H9 (cell line): ENCODE measurements at regions not wholly inside any gene's neighbourhood (a gene's known extent, or its start where the extent isn't known, plus 50 kb on each side); places are given as distances from the start of the nearest gene placed in this dataset.

ENCODE experiments used
- DNase-seq: peaks from one replicate; pipeline ENCODE4 v3.0.0-alpha.2; 2017
- H2AFZ ChIP-seq: one replicate; pipeline ENCODE4 v1.6.1; 2013; ENCODE audit warnings: mild to moderate bottlenecking, low read length, control low read depth, moderate library complexity
- H2AK5ac ChIP-seq: 2 replicates; pipeline ENCODE4 v1.6.1; 2013; ENCODE audit warnings: low read length, control low read depth, mixed read lengths; ENCODE audit not compliant: insufficient read length
- H2BK120ac ChIP-seq: one replicate; pipeline ENCODE4 v1.6.1; 2013; ENCODE audit warnings: low read depth, mild to moderate bottlenecking, low read length, control low read depth, inconsistent platforms; ENCODE audit not compliant: poor library complexity, severe bottlenecking
- H2BK12ac ChIP-seq: 2 replicates; pipeline ENCODE4 v1.6.1; 2013; ENCODE audit warnings: low read length, control low read depth, mixed read lengths, low read depth; ENCODE audit not compliant: insufficient read length
- H2BK15ac ChIP-seq: 2 replicates; pipeline ENCODE4 v1.6.1; 2013; ENCODE audit warnings: low read depth, low read length, control low read depth
- H2BK20ac ChIP-seq: one replicate; pipeline ENCODE4 v1.6.1; 2013; ENCODE audit warnings: low read depth, mild to moderate bottlenecking, low read length, control low read depth, inconsistent platforms; ENCODE audit not compliant: poor library complexity, severe bottlenecking
- H2BK5ac ChIP-seq: 2 replicates; pipeline ENCODE4 v1.6.1; 2013; ENCODE audit warnings: low read length, control low read depth, mixed read lengths; ENCODE audit not compliant: insufficient read length
- H3K14ac ChIP-seq: 2 replicates; pipeline ENCODE4 v1.6.1; 2013; ENCODE audit warnings: low read length, control low read depth; ENCODE audit not compliant: insufficient read depth
- H3K18ac ChIP-seq: 2 replicates; pipeline ENCODE4 v1.6.1; 2013; ENCODE audit warnings: low read depth, mild to moderate bottlenecking, mixed read lengths, low read length, control low read depth; ENCODE audit not compliant: insufficient read length
- H3K23ac ChIP-seq: 2 replicates; pipeline ENCODE4 v1.6.1; 2013; ENCODE audit warnings: low read length, control low read depth, mixed read lengths, low read depth; ENCODE audit not compliant: insufficient read length
- H3K23me2 ChIP-seq: 2 replicates; pipeline ENCODE4 v1.6.1; 2013; ENCODE audit warnings: low read depth, mild to moderate bottlenecking, mixed read lengths, low read length, control low read depth; ENCODE audit not compliant: insufficient read length, poor library complexity, severe bottlenecking
- H3K27ac ChIP-seq: 2 replicates; pipeline ENCODE4 v1.5.1; 2013; ENCODE audit warnings: low read length, control low read depth, mixed read lengths, low read depth; ENCODE audit not compliant: insufficient read length
- H3K27me3 ChIP-seq: 2 replicates; pipeline ENCODE4 v1.6.1; 2013; ENCODE audit warnings: low read length, control low read depth, inconsistent platforms; ENCODE audit not compliant: insufficient read depth
- H3K4ac ChIP-seq: 2 replicates; pipeline ENCODE4 v1.6.1; 2013; ENCODE audit warnings: low read depth, mild to moderate bottlenecking, control low read depth, inconsistent platforms, low read length, moderate library complexity
- H3K4me1 ChIP-seq: 2 replicates; pipeline ENCODE4 v1.6.1; 2013; ENCODE audit warnings: low read length, control low read depth, inconsistent platforms; ENCODE audit not compliant: insufficient read depth
- H3K4me2 ChIP-seq: 2 replicates; pipeline ENCODE4 v1.6.1; 2013; ENCODE audit warnings: low read length, control low read depth, mixed read lengths; ENCODE audit not compliant: insufficient read length, insufficient read depth
- H3K56ac ChIP-seq: 2 replicates; pipeline ENCODE4 v1.6.1; 2013; ENCODE audit warnings: low read depth, mild to moderate bottlenecking, mixed read lengths, low read length, control low read depth; ENCODE audit not compliant: insufficient read length
- H3K79me1 ChIP-seq: 2 replicates; pipeline ENCODE4 v1.6.1; 2013; ENCODE audit warnings: low read depth, mild to moderate bottlenecking, moderate library complexity, low read length, control low read depth, inconsistent platforms; ENCODE audit not compliant: insufficient read depth, poor library complexity, severe bottlenecking
- H3K79me2 ChIP-seq: 2 replicates; pipeline ENCODE4 v1.6.1; 2013; ENCODE audit warnings: low read length, control low read depth, inconsistent platforms; ENCODE audit not compliant: insufficient read depth
- H3K9ac ChIP-seq: 2 replicates; pipeline ENCODE4 v1.6.1; 2013; ENCODE audit warnings: low read length, control low read depth, mixed read lengths; ENCODE audit not compliant: insufficient read length; ENCODE audit errors: extremely low read depth
- H3K9me3 ChIP-seq: one replicate; pipeline ENCODE4 v1.6.1; 2013; ENCODE audit warnings: low read depth, low read length, inconsistent platforms; ENCODE audit not compliant: control insufficient read depth
- H3T11ph ChIP-seq: one replicate; pipeline ENCODE4 v1.6.1; 2013; ENCODE audit warnings: mild to moderate bottlenecking, low read length, control low read depth, inconsistent platforms
- H4K20me1 ChIP-seq: one replicate; pipeline ENCODE4 v1.6.1; 2013; ENCODE audit not compliant: control insufficient read depth, insufficient read length, insufficient read depth
- H4K5ac ChIP-seq: 2 replicates; pipeline ENCODE4 v1.6.1; 2013; ENCODE audit warnings: low read depth, mild to moderate bottlenecking, mixed read lengths, low read length, control low read depth; ENCODE audit not compliant: insufficient read length
- H4K8ac ChIP-seq: replicated peaks from 2 replicates; pipeline ENCODE4 v1.6.1; 2013; ENCODE audit warnings: low read length, control low read depth, mixed read lengths, low read depth; ENCODE audit not compliant: insufficient read length
- H4K91ac ChIP-seq: 2 replicates; pipeline ENCODE4 v1.6.1; 2013; ENCODE audit warnings: low read depth, mild to moderate bottlenecking, moderate library complexity, mixed read lengths, low read length, control low read depth; ENCODE audit not compliant: insufficient read length
- H3K27ac Mint-ChIP-seq, 3 experiments: 2 replicates in 2 of 3; 3 replicates in 1 of 3; pipeline ENCODE4 v1.8.0; 2020 to 2021; ENCODE audit warnings: mixed read lengths in 3 of 3, mild to moderate bottlenecking in 1 of 3, moderate library complexity in 1 of 3
- H3K27me3 Mint-ChIP-seq: 2 replicates; pipeline ENCODE4 v1.8.0; 2021; ENCODE audit warnings: low read depth, mild to moderate bottlenecking, moderate library complexity, mixed read lengths
- H3K36me3 Mint-ChIP-seq, 3 experiments: 2 replicates in 2 of 3; 3 replicates in 1 of 3; pipeline ENCODE4 v1.8.0; 2020 to 2021; ENCODE audit warnings: low read depth in 3 of 3, mixed read lengths in 3 of 3; ENCODE audit not compliant: insufficient read depth in 1 of 3
- H3K4me1 Mint-ChIP-seq, 2 experiments: 2 replicates each; pipeline ENCODE4 v1.8.0; 2020; ENCODE audit warnings: mixed read lengths in 2 of 2
- H3K4me3 Mint-ChIP-seq, 2 experiments: 2 replicates in 1 of 2; 3 replicates in 1 of 2; pipeline ENCODE4 v1.8.0; 2020 to 2021; ENCODE audit warnings: mild to moderate bottlenecking in 2 of 2, mixed read lengths in 2 of 2, moderate library complexity in 1 of 2
- H3K9me3 Mint-ChIP-seq, 2 experiments: 2 replicates in 1 of 2; 3 replicates in 1 of 2; pipeline ENCODE4 v1.8.0; 2020; ENCODE audit warnings: mild to moderate bottlenecking in 2 of 2, mixed read lengths in 2 of 2, moderate library complexity in 1 of 2
- WGBS: extraction: QIAGEN DNeasy Blood & Tissue Kit; methylation state at CpG from one replicate; pipeline ENCODE4 v1.1.7; 2013; ENCODE audit warnings: missing lambda C conversion rate, low lambda C conversion rate, mixed read lengths; ENCODE audit not compliant: insufficient read length; ENCODE audit errors: extremely low coverage; 5-methylcytosine and 5-hydroxymethylcytosine counted together
- TF ChIP-seq, protein P1 (sequence below): fragments of 200-600 bp; sonication (generic); conservative IDR thresholded peaks from 3 replicates; pipeline ENCODE4 v1.8.0; 2021; ENCODE audit warnings: antibody characterized with exemption, mild to moderate bottlenecking

DNA sequence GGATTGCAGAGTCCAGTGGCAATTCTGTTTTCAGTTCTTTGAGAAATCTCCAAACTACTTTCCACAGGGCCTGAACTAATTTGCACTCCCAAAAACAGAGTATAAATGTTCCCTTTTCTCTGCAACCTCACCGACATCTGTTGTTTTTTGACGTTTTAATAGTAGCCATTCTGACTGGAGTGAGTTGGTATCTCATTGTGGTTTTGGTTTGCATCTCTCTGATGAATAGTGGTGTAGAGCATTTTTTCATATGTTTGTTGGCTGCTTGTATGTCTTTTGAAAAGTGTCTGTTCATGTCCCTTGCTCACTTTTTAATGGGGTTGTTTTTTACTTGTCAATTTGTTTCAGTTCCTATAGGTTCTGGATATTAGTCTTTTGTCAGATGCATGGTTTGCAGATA, 72.6 kb downstream of the PALM2AKAP2 start:
- H3K4me3 Mint-ChIP-seq: no peak overlapping the region
- H3K79me2 ChIP-seq: no peaks in the 10 kb centered on the region
- H3K9ac ChIP-seq: no peak overlapping the region

More for the DNA sequence above, 72.6 kb downstream of the PALM2AKAP2 start:
- no peak overlapping the region for H2BK5ac ChIP-seq
- Mint-ChIP-seq H3K27me3 (peaks cover 2% of the 10 kb centered on the region; the same call in 1 of the 2 replicates), H3K9me3 (peaks cover 0 to 3% of the 10 kb centered on the region in 2 experiments; a peak in 2 of 5 replicates), H3K27ac (no peak overlapping the region), H3K4me1 (peaks cover 11 to 14% of the 10 kb centered on the region in 2 experiments), H3K36me3 (peaks cover 0 to 2% (median 0%) of the 10 kb centered on the region in 3 experiments; a peak in 2 of 7 replicates)
- no peaks in the 10 kb centered on the region for H3K9me3 ChIP-seq
- H2BK20ac ChIP-seq: no peak overlapping the region
- no peak overlapping the region for H4K5ac ChIP-seq
- no peak overlapping the region for H3K27ac ChIP-seq
- no peaks in the 10 kb centered on the region for H3K23me2 ChIP-seq
- no peak overlapping the region for H2BK120ac ChIP-seq
- no peak overlapping the region for H3K56ac ChIP-seq
- no peak overlapping the region for H3K18ac ChIP-seq
- TF ChIP-seq, protein P1, sequence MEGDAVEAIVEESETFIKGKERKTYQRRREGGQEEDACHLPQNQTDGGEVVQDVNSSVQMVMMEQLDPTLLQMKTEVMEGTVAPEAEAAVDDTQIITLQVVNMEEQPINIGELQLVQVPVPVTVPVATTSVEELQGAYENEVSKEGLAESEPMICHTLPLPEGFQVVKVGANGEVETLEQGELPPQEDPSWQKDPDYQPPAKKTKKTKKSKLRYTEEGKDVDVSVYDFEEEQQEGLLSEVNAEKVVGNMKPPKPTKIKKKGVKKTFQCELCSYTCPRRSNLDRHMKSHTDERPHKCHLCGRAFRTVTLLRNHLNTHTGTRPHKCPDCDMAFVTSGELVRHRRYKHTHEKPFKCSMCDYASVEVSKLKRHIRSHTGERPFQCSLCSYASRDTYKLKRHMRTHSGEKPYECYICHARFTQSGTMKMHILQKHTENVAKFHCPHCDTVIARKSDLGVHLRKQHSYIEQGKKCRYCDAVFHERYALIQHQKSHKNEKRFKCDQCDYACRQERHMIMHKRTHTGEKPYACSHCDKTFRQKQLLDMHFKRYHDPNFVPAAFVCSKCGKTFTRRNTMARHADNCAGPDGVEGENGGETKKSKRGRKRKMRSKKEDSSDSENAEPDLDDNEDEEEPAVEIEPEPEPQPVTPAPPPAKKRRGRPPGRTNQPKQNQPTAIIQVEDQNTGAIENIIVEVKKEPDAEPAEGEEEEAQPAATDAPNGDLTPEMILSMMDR: no peak
- no peak overlapping the region for H3K23ac ChIP-seq
- no peaks in the 10 kb centered on the region for H3K27me3 ChIP-seq
- H3K4me1 ChIP-seq: no peaks in the 10 kb centered on the region
- H2AFZ ChIP-seq: no peak overlapping the region
- H4K91ac ChIP-seq: no peak overlapping the region
- DNase-seq: no peak
- H2BK12ac ChIP-seq: no peak overlapping the region
- no peak overlapping the region for H2AK5ac ChIP-seq
- H4K20me1 ChIP-seq: no peaks in the 10 kb centered on the region
- H2BK15ac ChIP-seq: no peak overlapping the region
- no peak overlapping the region for H3K14ac ChIP-seq
- no peak overlapping the region for H3T11ph ChIP-seq
- H3K4me2 ChIP-seq: no peak overlapping the region
- H4K8ac ChIP-seq: no peak overlapping the region
- H3K79me1 ChIP-seq: no peaks in the 10 kb centered on the region
- no peak overlapping the region for H3K4ac ChIP-seq
- no CpG with 5 or more reads among the region's 2 CpGs for WGBS
